ENCODE measurements at regions not wholly inside any gene's neighbourhood (a gene's known extent, or its start where the extent isn't known, plus 50 kb on each side); places are given as distances from the start of the nearest gene placed in this dataset.

DNA sequence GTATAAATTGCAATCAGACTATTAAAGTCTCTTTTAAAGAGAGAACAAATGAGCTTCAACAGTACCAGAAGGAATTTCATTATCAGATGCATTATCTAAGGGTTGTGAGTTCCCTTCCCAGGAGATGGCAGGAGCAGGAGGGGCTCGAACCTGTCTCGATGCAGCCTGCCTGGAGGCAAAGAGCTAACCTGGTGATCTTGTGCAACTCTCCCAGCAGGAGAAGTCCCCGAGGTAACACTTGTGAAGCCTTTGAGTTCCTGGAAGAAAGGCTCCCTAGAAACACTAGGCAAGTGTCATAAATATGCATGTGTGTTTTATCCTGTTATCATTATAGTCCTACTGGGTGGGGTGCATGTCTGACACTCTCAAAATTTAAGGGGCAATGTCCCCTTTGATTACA, 232.2 kb upstream of the ARID1B start:
- no peaks in the 10 kb centered on the region for H3K4me1 ChIP-seq
- TF ChIP-seq CTCF (IDR thresholded peaks at IDR 0.05), result no peak
- no peak for TF ChIP-seq POLR2A (IDR thresholded peaks at IDR 0.05)
- no peak overlapping the region for H3K4me3 ChIP-seq
- H3K9me3 ChIP-seq, result no peaks in the 10 kb centered on the region
- H3K27me3 ChIP-seq, result peaks cover 0 to 5% (median 0%) of the 10 kb centered on the region in 9 donors
- 26 to 43% (median 39%) methylated on average over 3 of the region's 3 CpGs for WGBS, 4 donors
- no peaks in the 10 kb centered on the region for H3K36me3 ChIP-seq
- intact Hi-C loops (cut with DNase I), result no loop called here
- no peak overlapping the region for H3K27ac ChIP-seq
- ATAC-seq, result no peak
- no peak for DNase-seq

GRCh38 chr6:156544046-156544445, 233.1 kb upstream of the ARID1B start:
- H3K27me3 ChIP-seq, result peaks cover 0 to 5% (median 0%) of the 10 kb centered on the region in 9 donors
- no peak for ATAC-seq
- intact Hi-C loops (cut with DNase I), result no loop called here
- H3K27ac ChIP-seq, result no peak overlapping the region
- H3K4me1 ChIP-seq, result no peaks in the 10 kb centered on the region
- no peaks in the 10 kb centered on the region for H3K9me3 ChIP-seq
- no peaks in the 10 kb centered on the region for H3K36me3 ChIP-seq
- no peak for TF ChIP-seq POLR2A (IDR thresholded peaks at IDR 0.05)
- TF ChIP-seq CTCF (IDR thresholded peaks at IDR 0.05), result no peak
- WGBS, 4 donors, result 87 to 93% (median 91%) methylated on average over 7 of the region's 7 CpGs
- DNase-seq, result no peak
- H3K4me3 ChIP-seq, result no peak overlapping the region

DNA sequence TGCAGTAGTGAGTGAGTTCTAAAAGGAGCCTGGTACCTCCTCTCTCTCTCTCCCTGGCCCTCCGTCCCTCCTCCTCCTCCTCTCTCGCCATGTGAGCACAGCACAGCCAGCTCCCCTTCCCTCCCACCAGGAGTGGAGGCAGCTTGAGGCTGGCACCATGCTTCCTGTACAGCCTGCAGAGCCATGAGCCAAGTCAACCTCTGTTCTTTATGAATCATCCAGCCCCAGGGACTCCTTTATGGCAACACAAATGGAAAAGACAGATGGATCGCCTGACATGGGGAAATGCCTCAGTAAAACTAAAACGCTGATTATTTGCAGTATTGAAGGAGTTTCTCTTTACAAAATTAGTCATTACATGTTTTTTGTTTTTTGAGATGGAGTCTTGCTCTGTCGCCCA, 233.7 kb upstream of the ARID1B start:
- TF ChIP-seq CTCF (IDR thresholded peaks at IDR 0.05) (no peak), POLR2A (IDR thresholded peaks at IDR 0.05) (no peak)
- DNase-seq (no peak), ATAC-seq (no peak)
- Histone ChIP-seq H3K27me3 (peaks cover 0 to 5% (median 0%) of the 10 kb centered on the region in 9 donors), H3K9me3 (no peaks in the 10 kb centered on the region), H3K36me3 (no peaks in the 10 kb centered on the region), H3K27ac (no peak overlapping the region), H3K4me1 (no peaks in the 10 kb centered on the region), H3K4me3 (no peak overlapping the region)
- WGBS, 4 donors, result 72 to 86% (median 77%) methylated on average over 5 of the region's 5 CpGs
- intact Hi-C loops (cut with DNase I), result no loop called here

GRCh38 chr6:156538875-156539660, 238.1 kb upstream of the ARID1B start:
- H3K4me1 ChIP-seq, result no peaks in the 10 kb centered on the region
- no peak overlapping the region for H3K27ac ChIP-seq
- no peak overlapping the region for H3K4me3 ChIP-seq
- H3K27me3 ChIP-seq, result peaks cover 0 to 3% (median 0%) of the 10 kb centered on the region in 9 donors
- DNase-seq (no peak), ATAC-seq (no peak)
- intact Hi-C loops (cut with DNase I), result no loop called here
- 56 to 62% (median 60%) methylated on average over 16 of the region's 16 CpGs for WGBS, 4 donors
- no peaks in the 10 kb centered on the region for H3K36me3 ChIP-seq
- no peaks in the 10 kb centered on the region for H3K9me3 ChIP-seq
- TF ChIP-seq CTCF (IDR thresholded peaks at IDR 0.05) (no peak), POLR2A (IDR thresholded peaks at IDR 0.05) (no peak)
